C4-2B (cell line): ENCODE measurements at regions not wholly inside any gene's neighbourhood (a gene's known extent, or its start where the extent isn't known, plus 50 kb on each side); places are given as distances from the start of the nearest gene placed in this dataset.

Source experiments
- CTCF ChIP-seq: fragments of 450-650 bp; conservative IDR thresholded peaks from 2 replicates; pipeline ENCODE4 v1.5.1; 2017; ENCODE audit warnings: mild to moderate bottlenecking
- ZFX ChIP-seq: fragments of 450-650 bp; IDR thresholded peaks from 2 replicates; pipeline ENCODE4 v1.6.1; 2017

- no peak for TF ChIP-seq CTCF
- no peak for TF ChIP-seq ZFX
These were observed 677.5 kb downstream of the ACTL7B start for GRCh38 chr9:108178318-108178717.
